22Rv1 (cell line): ENCODE measurements at regions not wholly inside any gene's neighbourhood (a gene's known extent, or its start where the extent isn't known, plus 50 kb on each side); places are given as distances from the start of the nearest gene placed in this dataset.

ENCODE experiments used
- ZFX ChIP-seq: fragments of 450-650 bp; IDR thresholded peaks from 2 replicates; pipeline ENCODE4 v1.6.1; 2017; ENCODE audit warnings: antibody characterized with exemption, borderline replicate concordance
- TF ChIP-seq, protein P1 (sequence below): fragments of 450-650 bp; IDR thresholded peaks from 2 replicates; pipeline ENCODE4 v1.5.1; 2017; ENCODE audit warnings: mild to moderate bottlenecking

- TF ChIP-seq, protein P1, sequence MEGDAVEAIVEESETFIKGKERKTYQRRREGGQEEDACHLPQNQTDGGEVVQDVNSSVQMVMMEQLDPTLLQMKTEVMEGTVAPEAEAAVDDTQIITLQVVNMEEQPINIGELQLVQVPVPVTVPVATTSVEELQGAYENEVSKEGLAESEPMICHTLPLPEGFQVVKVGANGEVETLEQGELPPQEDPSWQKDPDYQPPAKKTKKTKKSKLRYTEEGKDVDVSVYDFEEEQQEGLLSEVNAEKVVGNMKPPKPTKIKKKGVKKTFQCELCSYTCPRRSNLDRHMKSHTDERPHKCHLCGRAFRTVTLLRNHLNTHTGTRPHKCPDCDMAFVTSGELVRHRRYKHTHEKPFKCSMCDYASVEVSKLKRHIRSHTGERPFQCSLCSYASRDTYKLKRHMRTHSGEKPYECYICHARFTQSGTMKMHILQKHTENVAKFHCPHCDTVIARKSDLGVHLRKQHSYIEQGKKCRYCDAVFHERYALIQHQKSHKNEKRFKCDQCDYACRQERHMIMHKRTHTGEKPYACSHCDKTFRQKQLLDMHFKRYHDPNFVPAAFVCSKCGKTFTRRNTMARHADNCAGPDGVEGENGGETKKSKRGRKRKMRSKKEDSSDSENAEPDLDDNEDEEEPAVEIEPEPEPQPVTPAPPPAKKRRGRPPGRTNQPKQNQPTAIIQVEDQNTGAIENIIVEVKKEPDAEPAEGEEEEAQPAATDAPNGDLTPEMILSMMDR, result no peak
- TF ChIP-seq ZFX, result no peak
These were observed 158.8 kb downstream of the PHLDA1 start for GRCh38 chr12:75872762-75873161.
